Astrocyte (in vitro differentiated cells and primary cell): ENCODE measurements at regions not wholly inside any gene's neighbourhood (a gene's known extent, or its start where the extent isn't known, plus 50 kb on each side); places are given as distances from the start of the nearest gene placed in this dataset.

Source experiments
- DNase-seq: peaks from one replicate; pipeline ENCODE4 v3.0.0-alpha.2; 2010; ENCODE audit warnings: low read depth
- FAIRE-seq: peaks from 2 replicates; lab custom pipeline; 2011; peaks lifted over from hg19 to GRCh38; lab: Jason Lieb, UNC
- H2AFZ ChIP-seq: 2 replicates; pipeline ENCODE4 v1.6.0; 2012; ENCODE audit warnings: low read depth, low read length, inconsistent platforms
- H3K27ac ChIP-seq: 2 replicates; pipeline ENCODE4 v1.5.1; 2011; ENCODE audit warnings: low read depth, low read length, inconsistent platforms
- H3K27me3 ChIP-seq: 2 replicates; pipeline ENCODE4 v1.6.0; 2011; ENCODE audit warnings: low read length, inconsistent platforms; ENCODE audit not compliant: insufficient read depth
- H3K36me3 ChIP-seq: 2 replicates; pipeline ENCODE4 v1.5.1; 2011; ENCODE audit warnings: low read length, inconsistent platforms; ENCODE audit not compliant: insufficient read depth
- H3K4me1 ChIP-seq: 2 replicates; pipeline ENCODE4 v1.5.1; 2011; ENCODE audit warnings: low read length, inconsistent platforms; ENCODE audit not compliant: insufficient read depth
- H3K4me2 ChIP-seq: 2 replicates; pipeline ENCODE4 v1.6.0; 2012; ENCODE audit warnings: low read length, inconsistent platforms
- H3K4me3 ChIP-seq: 2 replicates; pipeline ENCODE4 v1.5.1; 2011; ENCODE audit warnings: low read depth, mild to moderate bottlenecking, low read length, inconsistent platforms; ENCODE audit not compliant: insufficient read depth
- H3K79me2 ChIP-seq: 2 replicates; pipeline ENCODE4 v1.6.0; 2012; ENCODE audit warnings: mild to moderate bottlenecking, low read length, inconsistent platforms; ENCODE audit not compliant: insufficient read depth
- H3K9ac ChIP-seq: 2 replicates; pipeline ENCODE4 v1.6.0; 2012; ENCODE audit warnings: mild to moderate bottlenecking, low read length, inconsistent platforms
- H3K9me3 ChIP-seq: 2 replicates; pipeline ENCODE4 v1.5.1; 2012; ENCODE audit warnings: low read depth, mild to moderate bottlenecking, low read length, inconsistent platforms; ENCODE audit not compliant: insufficient read depth
- H4K20me1 ChIP-seq: 2 replicates; pipeline ENCODE4 v1.6.0; 2012; ENCODE audit warnings: low read length, inconsistent platforms; ENCODE audit not compliant: insufficient read depth
- H3K27ac Mint-ChIP-seq: one replicate; pipeline ENCODE4 v1.8.0; 2021; ENCODE audit warnings: mild to moderate bottlenecking, mixed read lengths; ENCODE audit not compliant: unreplicated experiment
- H3K27me3 Mint-ChIP-seq: one replicate; pipeline ENCODE4 v1.8.0; 2021; ENCODE audit warnings: low read depth, mixed read lengths; ENCODE audit not compliant: unreplicated experiment
- H3K36me3 Mint-ChIP-seq: one replicate; pipeline ENCODE4 v1.8.0; 2021; ENCODE audit warnings: low read depth, mixed read lengths; ENCODE audit not compliant: unreplicated experiment
- H3K4me1 Mint-ChIP-seq: one replicate; pipeline ENCODE4 v1.8.0; 2021; ENCODE audit warnings: low read depth, mixed read lengths; ENCODE audit not compliant: unreplicated experiment
- H3K4me3 Mint-ChIP-seq: one replicate; pipeline ENCODE4 v1.8.0; 2021; ENCODE audit warnings: mild to moderate bottlenecking, moderate library complexity, mixed read lengths; ENCODE audit not compliant: unreplicated experiment
- H3K9me3 Mint-ChIP-seq: one replicate; pipeline ENCODE4 v1.8.0; 2021; ENCODE audit warnings: mild to moderate bottlenecking, mixed read lengths; ENCODE audit not compliant: unreplicated experiment
- CTCF ChIP-seq: IDR thresholded peaks from 2 replicates; pipeline ENCODE4 v1.5.1; 2011; ENCODE audit warnings: low read depth, mild to moderate bottlenecking, inconsistent platforms, low read length, moderate library complexity; ENCODE audit not compliant: insufficient read depth
- EZH2 ChIP-seq: IDR thresholded peaks from 2 replicates; pipeline ENCODE4 v1.6.1; 2012; ENCODE audit warnings: mild to moderate bottlenecking, low read length, inconsistent platforms; ENCODE audit not compliant: insufficient read depth

GRCh38 chr5:7105358-7105757, 290.6 kb upstream of the ADCY2 start:
- no peaks in the 10 kb centered on the region for H3K4me1 Mint-ChIP-seq
- no peaks in the 10 kb centered on the region for H3K36me3 Mint-ChIP-seq
- H4K20me1 ChIP-seq = no peaks in the 10 kb centered on the region
- no peak overlapping the region for H3K27ac ChIP-seq
- H3K36me3 ChIP-seq = no peaks in the 10 kb centered on the region
- H3K4me2 ChIP-seq = no peak overlapping the region
- H2AFZ ChIP-seq = no peak overlapping the region
- no peak overlapping the region for H3K27ac Mint-ChIP-seq
- no peaks in the 10 kb centered on the region for H3K27me3 ChIP-seq
- H3K79me2 ChIP-seq = no peaks in the 10 kb centered on the region
- H3K9me3 Mint-ChIP-seq = no peaks in the 10 kb centered on the region
- no peak overlapping the region for H3K4me3 Mint-ChIP-seq
- no peak for DNase-seq
- no peaks in the 10 kb centered on the region for H3K9me3 ChIP-seq
- FAIRE-seq = no peak
- H3K27me3 Mint-ChIP-seq = no peaks in the 10 kb centered on the region
- TF ChIP-seq CTCF (no peak), EZH2 (no peak)
- H3K4me3 ChIP-seq = no peak overlapping the region
- H3K4me1 ChIP-seq = no peaks in the 10 kb centered on the region
- no peak overlapping the region for H3K9ac ChIP-seq

GRCh38 chr5:7117961-7118360, 278.0 kb upstream of the ADCY2 start:
- Mint-ChIP-seq H3K27me3 (no peaks in the 10 kb centered on the region), H3K36me3 (no peaks in the 10 kb centered on the region)
- FAIRE-seq = no peak

More at GRCh38 chr5:7117961-7118360, 278.0 kb upstream of the ADCY2 start:
- H3K27ac Mint-ChIP-seq = no peak overlapping the region
- no peaks in the 10 kb centered on the region for H3K9me3 Mint-ChIP-seq
- no peak overlapping the region for H3K4me3 Mint-ChIP-seq
- Histone ChIP-seq H3K27ac (no peak overlapping the region), H3K9me3 (no peaks in the 10 kb centered on the region), H3K4me3 (no peak overlapping the region), H3K4me2 (no peak overlapping the region), H3K36me3 (no peaks in the 10 kb centered on the region), H2AFZ (no peak overlapping the region), H3K4me1 (no peaks in the 10 kb centered on the region), H3K79me2 (no peaks in the 10 kb centered on the region), H4K20me1 (no peaks in the 10 kb centered on the region), H3K9ac (no peak overlapping the region), H3K27me3 (no peaks in the 10 kb centered on the region)
- DNase-seq = no peak
- no peaks in the 10 kb centered on the region for H3K4me1 Mint-ChIP-seq
- TF ChIP-seq CTCF (no peak), EZH2 (no peak)
